ENCODE measurements at regions not wholly inside any gene's neighbourhood (a gene's known extent, or its start where the extent isn't known, plus 50 kb on each side); places are given as distances from the start of the nearest gene placed in this dataset.

GRCh38 chr2:216571909-216572513 lies 61.2 kb upstream of the IGFBP2 start:
- TF ChIP-seq CTCF (conservative IDR thresholded peaks at IDR 0.05 in 1 of 2, IDR thresholded peaks at IDR 0.05 in 1 of 2; ENCODE audit: extremely low read depth in 1 of 2, insufficient read depth in 1 of 2, low read depth in 1 of 2, low read length in 2 of 2) (no peak), EZH2 (IDR thresholded peaks at IDR 0.05; ENCODE audit: borderline replicate concordance, low read length) (no peak)

All from mammary epithelial cell (primary cell).